Body of pancreas (tissue), 4 donors: ENCODE measurements at regions not wholly inside any gene's neighbourhood (a gene's known extent, or its start where the extent isn't known, plus 50 kb on each side); places are given as distances from the start of the nearest gene placed in this dataset.

ENCODE experiments used
- CTCF ChIP-seq, 7 experiments: fragments of 450-650 bp in 4 of 7; fragments of 200-600 bp in 3 of 7; sonication (generic) in 3 of 7; IDR thresholded peaks; one replicate each; pipeline ENCODE4 v1.5.1; 2016 to 2019; ENCODE audit warnings: antibody characterized with exemption in 7 of 7
- POLR2A ChIP-seq, 3 donors: fragments of 450-650 bp; IDR thresholded peaks; one replicate each; pipeline ENCODE4 v1.6.1; 2016; ENCODE audit warnings: antibody characterized with exemption in 3 of 3, mild to moderate bottlenecking in 2 of 3

DNA sequence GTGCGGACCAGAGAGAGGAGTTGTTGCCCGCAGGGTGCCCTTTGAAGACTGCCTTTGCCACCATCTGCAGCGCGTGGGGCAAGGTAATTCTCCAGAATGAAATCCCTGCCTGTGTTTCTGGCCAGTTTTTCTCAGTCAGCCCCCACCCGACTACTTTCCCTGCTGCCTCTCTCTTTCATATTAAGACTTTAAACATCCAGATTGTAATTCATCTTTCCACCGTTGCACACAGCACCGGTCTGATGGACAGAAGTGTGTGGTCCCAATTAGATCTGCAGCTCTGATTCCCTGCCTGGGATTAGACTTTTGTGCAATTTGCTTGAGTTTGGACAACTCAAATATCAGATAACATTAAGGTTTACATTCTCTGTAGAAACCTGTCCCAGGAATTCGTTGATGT lies 489.0 kb downstream of the QKI start:
- no peak for TF ChIP-seq CTCF (IDR thresholded peaks at IDR 0.05)
- TF ChIP-seq POLR2A (IDR thresholded peaks at IDR 0.05): no peak
